Activated CD8-positive, alpha-beta memory T cell treated with anti-CD3 and anti-CD28 coated beads, Interleukin-2, amount 50 U/mL, for 24 hours (primary cell): ENCODE measurements at regions not wholly inside any gene's neighbourhood (a gene's known extent, or its start where the extent isn't known, plus 50 kb on each side); places are given as distances from the start of the nearest gene placed in this dataset.

ENCODE experiments used
- DNase-seq: peaks from one replicate; pipeline ENCODE4 v3.0.0-alpha.2; 2020; ENCODE audit errors: extremely low read depth

- no peak for DNase-seq
These were observed 124.1 kb upstream of the RPS6KA2 start for GRCh38 chr6:166751051-166751595.

GRCh38 chr6:166750108-166750793 lies 123.2 kb upstream of the RPS6KA2 start:
- no peak for DNase-seq

- no peak for DNase-seq
These were observed 122.6 kb upstream of the RPS6KA2 start for GRCh38 chr6:166749666-166750065.

- no peak for DNase-seq
These were observed 120.9 kb upstream of the RPS6KA2 start for GRCh38 chr6:166747644-166748595.

GRCh38 chr6:166745801-166746668 lies 119.0 kb upstream of the RPS6KA2 start:
- no peak for DNase-seq

- DNase-seq: no peak
These were observed 117.4 kb upstream of the RPS6KA2 start for GRCh38 chr6:166744223-166745134.

- DNase-seq: no peak
These were observed 116.6 kb upstream of the RPS6KA2 start for GRCh38 chr6:166743406-166744222.

- no peak for DNase-seq
These were observed 115.9 kb upstream of the RPS6KA2 start for GRCh38 chr6:166742981-166743380.

- no peak for DNase-seq
These were observed 112.9 kb upstream of the RPS6KA2 start for GRCh38 chr6:166739976-166740318.

- no peak for DNase-seq
These were observed 112.3 kb upstream of the RPS6KA2 start for GRCh38 chr6:166739117-166739975.

GRCh38 chr6:166738386-166739116 lies 111.5 kb upstream of the RPS6KA2 start:
- no peak for DNase-seq

- no peak for DNase-seq
These were observed 110.2 kb upstream of the RPS6KA2 start for GRCh38 chr6:166737261-166737660.

- no peak for DNase-seq
These were observed 109.6 kb upstream of the RPS6KA2 start for GRCh38 chr6:166736634-166737033.

- DNase-seq: no peak
These were observed 106.8 kb upstream of the RPS6KA2 start for GRCh38 chr6:166733900-166734299.

GRCh38 chr6:166729658-166730057 lies 102.6 kb upstream of the RPS6KA2 start:
- no peak for DNase-seq

- no peak for DNase-seq
These were observed 102.0 kb upstream of the RPS6KA2 start for GRCh38 chr6:166728884-166729530.

- no peak for DNase-seq
These were observed 99.2 kb upstream of the RPS6KA2 start for GRCh38 chr6:166726201-166726600.

GRCh38 chr6:166725571-166725970 lies 98.5 kb upstream of the RPS6KA2 start:
- DNase-seq: no peak
